ENCODE measurements at regions not wholly inside any gene's neighbourhood (a gene's known extent, or its start where the extent isn't known, plus 50 kb on each side); places are given as distances from the start of the nearest gene placed in this dataset.

DNA sequence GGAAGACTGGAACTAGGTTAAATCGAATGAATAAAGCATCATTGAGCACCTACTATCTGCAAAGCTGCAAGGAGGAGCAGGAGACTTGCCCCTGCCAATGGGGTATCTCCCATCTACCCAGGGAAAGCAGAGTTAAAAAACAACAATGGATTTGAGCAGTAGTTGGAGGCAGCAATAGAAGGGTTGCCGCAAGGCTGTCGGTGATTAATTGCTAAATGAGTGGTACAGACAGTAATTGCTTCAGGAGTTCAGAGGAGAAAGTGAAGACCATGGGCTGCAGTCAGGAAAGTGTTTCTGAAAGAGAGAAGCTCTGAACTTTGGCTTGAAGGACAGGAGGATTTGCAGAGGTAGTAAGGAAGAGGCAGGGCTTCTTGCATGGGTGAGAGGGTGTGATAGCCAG, 152.9 kb downstream of the ACTL8 start:
- no peak for DNase-seq

DNA sequence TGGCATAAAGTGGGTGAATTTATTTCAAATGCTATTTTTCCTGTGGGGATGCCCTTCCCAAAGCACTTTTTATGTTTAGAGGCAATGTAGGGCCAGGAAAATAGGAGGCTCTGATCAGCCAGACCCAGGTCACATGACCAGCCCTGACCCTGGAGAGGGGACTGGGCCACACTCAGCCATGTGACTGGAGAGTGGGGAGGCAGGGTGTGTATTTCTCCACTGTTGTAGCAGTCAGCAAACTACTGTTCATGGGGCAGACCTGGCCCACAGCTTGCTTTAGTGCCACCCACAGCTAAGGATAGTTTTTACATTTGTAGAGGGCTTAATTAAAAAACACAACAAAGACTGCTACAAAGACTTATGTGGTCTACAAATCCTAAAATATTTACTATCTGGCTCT, 153.8 kb downstream of the ACTL8 start:
- no peak for DNase-seq

- peak; percentile 11 for DNase-seq
Measured at GRCh38 chr1:17909634-17910033, 154.5 kb downstream of the ACTL8 start.

DNA sequence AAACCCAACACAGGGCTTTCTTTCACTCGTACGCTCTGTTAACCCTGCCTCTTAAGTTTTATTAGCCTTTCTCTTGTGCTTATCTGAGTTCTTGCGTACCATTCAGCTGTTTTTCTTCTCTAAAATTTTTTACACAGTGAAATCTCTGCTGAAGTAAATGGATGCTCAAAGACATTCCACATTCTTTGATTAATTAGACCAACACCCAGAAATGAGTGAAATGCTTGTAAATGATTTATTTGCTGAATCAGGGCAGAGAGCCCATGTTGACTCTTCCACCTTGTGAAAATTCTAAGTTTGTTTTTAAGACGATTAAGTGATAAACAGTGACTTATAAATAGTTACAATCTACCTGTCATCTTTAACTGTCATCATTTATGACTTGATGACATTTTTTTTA, 156.7 kb downstream of the ACTL8 start:
- no peak for DNase-seq

DNA sequence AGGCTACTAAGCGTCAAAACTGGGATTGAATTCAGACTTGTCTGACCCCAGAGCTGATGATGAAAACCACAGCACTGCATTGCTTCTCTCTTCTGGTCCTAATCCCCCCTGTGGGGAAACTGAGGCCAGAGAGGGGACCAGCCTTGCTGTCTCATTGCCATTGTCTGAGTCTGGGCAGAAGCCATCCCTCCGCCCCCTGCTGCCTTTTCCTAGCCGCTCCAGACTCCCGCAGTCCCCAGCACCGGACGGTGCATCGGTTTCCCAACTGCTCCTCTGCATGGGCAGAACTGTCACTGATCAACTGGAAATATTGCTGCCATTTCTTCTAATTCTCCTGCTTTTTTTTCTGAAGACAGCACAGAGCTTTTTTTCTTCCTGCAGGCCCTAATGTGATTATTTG, 157.4 kb downstream of the ACTL8 start:
- DNase-seq: no peak

DNA sequence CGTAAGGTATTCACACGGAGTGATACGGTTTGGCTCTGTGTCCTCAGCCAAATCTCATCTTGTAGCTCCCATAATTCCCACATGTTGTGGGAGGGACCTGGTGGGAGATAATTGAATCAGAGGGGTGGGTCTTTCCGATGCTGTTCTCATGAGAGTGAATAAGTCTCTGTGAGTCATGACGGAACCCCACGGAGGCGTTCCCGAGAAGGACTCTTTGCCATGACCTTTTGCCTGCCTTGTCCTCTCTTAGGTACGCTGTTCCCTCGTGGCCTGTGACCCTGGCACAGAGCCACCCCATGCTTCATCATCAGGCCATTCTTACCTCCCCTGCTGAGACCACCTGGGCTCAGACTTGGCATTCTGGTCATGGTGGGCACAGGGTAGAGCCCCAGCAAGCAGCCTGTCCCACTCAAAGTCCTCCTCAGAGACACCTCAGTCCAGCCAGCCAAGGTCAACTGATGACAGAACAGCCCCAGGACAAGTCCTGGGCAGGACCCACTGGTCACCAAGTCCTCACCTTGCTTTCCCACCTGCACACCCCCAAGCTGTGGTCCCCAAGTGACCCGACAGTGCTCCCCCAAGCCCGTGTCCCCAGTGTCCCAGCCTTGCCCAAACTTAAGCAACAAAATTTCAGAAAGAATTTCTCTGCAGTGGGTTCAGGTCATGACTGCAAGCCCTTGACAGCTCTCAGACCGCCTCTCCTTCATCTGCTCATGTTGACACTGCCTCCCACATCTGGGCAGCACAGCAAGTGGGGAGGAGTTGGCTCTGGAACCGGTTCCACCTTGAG, 158.4 kb downstream of the ACTL8 start:
- DNase-seq: no peak

GRCh38 chr1:17914131-17914530, 159.0 kb downstream of the ACTL8 start:
- no peak for DNase-seq

DNA sequence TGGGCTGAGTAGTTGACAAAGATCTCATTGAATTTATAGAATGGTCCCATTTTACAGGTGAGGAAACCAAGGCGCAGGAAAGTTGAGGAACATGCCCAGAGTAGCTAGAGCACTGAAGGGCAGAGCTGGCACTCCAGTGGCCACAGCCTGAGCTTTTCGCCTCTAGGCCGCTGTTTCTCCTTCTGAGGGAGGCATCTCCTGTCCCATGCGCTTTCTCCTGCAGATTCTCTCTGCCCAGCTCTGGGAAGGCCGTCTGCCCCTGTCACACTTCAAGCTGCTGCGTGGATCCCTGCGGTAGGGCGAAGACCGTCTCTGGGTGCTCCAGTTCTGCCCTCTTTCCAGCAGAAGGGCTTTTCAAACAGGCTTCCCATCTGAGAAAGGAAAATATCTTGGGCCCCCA, 159.9 kb downstream of the ACTL8 start:
- DNase-seq: no peak

DNA sequence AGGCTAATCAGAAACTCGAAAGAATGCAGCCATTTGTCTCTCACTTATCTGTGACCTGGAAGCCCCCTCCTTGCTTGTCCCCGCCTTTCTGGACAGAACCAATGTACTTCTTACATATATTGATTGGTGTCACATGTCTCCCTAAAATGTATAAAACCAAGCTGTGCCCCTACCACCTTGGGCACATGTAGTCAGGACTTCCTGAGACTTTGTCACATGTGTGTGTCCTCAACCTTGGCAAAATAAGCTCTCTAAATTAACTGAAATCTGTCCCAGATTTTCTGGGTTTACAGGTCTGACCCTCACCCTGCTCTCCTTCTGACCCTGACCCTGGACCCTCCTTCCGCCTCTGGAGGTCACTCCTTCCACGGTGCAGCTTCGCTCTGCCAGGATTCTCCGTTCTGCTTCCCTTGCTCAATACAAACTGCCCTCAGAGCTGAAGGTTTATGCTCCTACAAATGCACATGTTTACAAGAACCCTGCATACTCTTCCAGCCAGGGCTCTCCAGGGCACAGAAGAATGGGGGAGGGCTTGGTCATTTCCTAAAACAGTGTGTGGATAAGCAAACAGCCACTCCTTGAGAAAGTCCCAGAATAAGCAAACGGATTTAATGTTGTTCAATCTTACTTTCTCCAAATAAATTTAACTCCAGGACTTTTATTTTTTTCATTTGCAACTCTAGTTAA, 160.5 kb downstream of the ACTL8 start:
- DNase-seq: no peak

- no peak for DNase-seq
Measured at GRCh38 chr1:17916702-17917101, 161.6 kb downstream of the ACTL8 start.

DNA sequence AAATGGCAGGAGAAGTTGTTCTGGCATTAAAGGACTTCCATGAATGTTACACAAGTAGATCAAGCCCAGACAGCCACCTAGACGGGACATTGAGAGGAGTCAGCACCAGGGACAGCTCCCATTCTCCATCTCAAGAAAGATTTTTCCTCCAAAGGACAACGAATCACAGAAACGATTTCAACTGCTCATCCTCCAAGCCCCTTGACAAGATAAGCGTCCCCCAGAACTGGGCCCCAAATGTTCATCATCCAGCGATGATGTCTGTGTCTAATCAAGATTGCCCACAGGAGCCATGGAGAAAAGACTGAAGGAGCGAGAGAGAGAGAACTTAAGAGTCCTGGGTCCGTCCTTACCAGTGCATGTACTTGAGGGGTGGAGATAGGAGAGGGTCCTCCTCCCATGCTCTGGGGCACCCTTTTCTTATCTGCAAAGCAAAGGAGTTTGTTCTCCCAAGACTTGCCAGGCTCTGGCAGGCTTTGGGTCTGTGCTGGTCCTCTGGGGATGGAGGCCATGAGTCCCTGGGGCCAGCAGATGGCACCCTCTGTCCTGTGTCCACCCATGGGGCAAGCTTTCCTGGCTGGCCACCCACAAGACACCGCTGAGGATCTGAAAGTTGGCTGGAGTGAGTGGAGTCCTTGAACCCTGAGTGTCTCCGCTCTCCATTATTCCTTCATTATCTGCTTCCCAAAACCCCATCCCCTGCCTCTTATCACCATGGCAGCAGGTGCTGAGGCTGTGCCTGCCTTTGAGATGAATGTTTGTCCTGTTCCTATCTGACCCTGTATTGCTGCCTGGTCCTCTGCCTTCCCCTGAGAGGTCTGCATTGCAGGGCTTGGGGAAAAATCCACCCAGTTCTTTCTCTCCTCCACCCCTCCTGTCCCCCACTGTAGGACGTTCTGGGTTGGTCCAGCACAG, 164.6 kb downstream of the ACTL8 start:
- DNase-seq: peak; percentile 7

- DNase-seq: no peak
Measured at GRCh38 chr1:17920881-17921640, 165.9 kb downstream of the ACTL8 start.

DNA sequence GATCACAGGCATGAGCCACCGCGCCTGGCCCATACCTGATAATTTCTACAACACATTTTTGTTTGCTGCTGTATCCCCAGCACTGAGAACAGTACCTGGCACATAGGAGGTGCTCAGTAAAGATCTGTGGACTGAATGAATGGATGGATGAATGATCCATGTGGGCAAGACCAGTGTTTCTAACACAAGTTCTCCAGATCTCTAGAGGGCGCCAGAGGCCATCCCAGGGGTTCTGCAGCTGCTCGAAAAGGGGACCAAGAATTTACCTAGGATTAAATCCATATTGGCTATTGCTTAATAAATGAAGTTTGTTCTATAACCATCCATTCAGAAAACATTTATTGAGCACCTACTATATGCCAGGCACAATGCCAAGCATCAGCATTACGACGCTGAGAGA, 167.7 kb downstream of the ACTL8 start:
- DNase-seq: peak; percentile 36

DNA sequence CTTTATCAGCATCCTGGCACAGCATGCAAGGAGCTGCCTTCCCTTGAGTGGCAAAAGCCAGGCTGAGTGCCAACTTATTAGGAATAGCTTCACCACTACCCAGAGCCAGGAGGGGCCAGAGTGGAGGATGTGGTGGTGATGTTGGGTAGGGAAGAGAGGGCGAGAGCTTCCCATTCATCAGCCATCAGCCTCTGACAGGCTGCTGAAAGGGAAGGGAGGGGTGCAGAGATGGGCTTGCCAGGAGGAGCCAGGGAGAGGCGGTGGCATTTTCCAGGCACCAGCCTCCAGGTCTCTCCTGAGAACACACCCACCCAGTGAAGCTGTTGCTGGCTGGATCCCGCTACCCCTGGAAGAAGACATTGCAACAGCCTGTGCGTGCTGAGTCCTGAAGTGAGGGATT, 168.5 kb downstream of the ACTL8 start:
- no peak for DNase-seq

DNA sequence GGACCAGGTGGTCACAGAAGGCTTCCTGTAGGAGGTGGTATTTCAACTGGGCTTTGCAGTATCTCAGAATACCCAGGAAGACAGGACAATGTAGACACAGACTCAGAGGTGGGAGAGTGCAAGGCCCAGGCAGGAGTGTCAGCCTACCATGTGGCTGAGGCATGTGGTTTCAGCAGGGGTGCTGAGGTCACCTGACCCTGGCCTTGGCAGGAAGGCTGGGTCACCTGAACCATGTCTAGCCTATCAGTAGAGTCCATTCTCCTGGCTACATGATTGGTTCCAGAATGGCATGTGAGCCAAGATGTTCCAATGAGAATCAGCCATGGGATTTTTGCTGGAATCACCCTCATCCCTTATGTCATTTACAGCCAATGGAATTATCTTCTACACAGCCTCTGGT, 169.4 kb downstream of the ACTL8 start:
- no peak for DNase-seq

DNA sequence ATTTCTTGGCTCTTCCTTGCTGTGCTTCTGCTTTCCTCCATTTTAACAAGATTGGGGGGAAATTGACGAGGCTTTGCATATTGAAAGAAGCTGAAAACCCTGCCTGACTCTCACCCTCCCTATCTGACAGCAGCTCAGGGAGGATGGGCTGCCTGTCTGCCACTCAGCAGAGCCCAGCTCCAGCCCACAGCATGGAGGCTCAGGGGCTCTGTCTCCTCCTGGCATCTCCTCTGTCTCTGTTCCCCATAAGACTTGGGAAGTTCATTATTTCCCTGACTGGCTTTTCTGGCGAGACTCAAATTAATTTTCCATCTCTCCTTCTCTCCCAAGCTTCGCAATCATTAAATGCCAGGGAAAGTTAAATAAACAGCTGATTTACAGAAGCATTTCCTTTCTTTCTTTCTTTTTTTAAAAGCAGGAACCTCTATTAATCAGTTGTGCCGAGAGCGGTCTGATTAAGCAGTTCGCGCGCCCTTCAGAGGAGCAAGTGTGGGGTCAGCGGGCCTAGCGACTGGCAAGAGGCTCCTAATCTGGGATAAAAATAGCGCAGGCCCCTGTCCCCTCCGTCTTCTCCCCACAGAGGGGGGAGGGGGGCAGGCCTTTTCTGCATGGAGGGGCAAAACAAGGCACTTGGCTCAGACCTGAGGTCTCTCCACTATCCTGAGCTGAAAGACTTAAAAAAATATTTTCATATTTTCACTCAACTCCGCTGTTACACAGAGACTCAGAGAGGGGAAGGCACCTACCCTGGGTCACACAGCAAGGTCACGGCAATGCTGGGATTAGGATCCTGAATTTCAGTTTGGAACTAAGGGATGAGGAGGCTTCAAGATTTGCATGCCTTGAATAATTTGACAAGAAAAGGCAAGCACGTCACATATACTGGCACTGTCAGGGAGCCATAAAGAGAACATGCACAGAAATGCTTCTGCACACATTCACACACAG, 170.4 kb downstream of the ACTL8 start:
- no peak for DNase-seq

GRCh38 chr1:17926906-17927305, 171.8 kb downstream of the ACTL8 start:
- DNase-seq: no peak

- no peak for DNase-seq
Measured at GRCh38 chr1:17927952-17928351, 172.8 kb downstream of the ACTL8 start.

- DNase-seq: no peak
Measured at GRCh38 chr1:17929224-17929623, 174.1 kb downstream of the ACTL8 start.

DNA sequence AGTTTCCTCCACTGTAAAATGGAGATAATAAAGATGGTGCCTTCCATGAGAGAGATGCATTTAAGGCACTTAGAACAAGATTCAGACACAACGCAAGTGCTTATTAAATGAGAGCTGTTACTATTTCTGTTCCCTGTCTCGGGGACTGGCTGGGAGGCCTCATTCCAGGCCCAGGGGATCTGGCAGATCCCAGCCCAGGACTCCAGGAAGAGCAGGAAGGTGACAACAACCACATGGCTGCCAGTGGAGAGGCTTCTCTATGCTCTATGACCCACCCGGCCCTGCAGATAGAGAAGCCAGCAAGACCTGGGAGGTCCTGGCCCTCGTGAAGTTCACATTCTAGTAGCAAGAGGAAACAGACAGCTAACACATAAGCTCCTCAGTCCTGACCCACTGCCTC, 175.5 kb downstream of the ACTL8 start:
- DNase-seq: no peak

DNA sequence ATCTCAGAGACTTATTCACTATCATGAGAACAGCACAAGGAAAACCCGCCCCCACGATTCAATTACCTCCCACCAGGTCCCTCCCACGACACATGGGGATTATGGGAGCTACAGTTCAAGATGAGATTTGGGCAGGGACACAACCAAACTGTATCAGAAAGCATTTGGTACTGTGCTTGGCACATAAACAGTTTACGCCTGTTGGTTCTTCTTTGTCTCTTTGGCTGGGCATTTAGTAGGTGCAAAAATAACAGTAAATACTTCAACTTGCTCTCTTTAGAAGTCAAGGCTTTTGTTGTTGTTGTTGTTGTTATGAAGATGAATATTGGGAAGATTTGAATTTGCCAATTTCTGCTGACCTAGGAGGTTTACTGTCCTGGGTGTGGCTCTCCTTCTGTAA, 175.4 kb upstream of the IGSF21 start:
- DNase-seq: no peak

DNA sequence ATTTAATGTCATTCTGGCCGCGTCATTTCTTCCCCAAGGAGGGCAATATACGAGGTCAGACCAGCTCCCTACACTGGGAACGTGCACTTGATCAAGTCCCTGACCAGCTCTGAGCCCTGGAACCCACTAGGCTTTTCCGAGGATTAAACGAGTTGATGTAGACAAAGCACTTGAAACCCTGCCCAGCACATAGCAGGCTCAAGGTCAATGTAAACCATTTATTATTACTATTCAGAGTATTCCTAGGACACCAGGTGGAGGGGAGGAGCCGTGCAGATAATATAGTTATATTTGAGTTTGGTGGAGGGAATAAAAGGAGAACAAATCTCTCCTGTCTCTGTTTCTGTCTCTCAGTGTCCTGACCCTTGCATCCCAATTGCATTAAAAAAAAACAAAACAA, 174.1 kb upstream of the IGSF21 start:
- DNase-seq: no peak

Measured in inflammatory macrophage treated with lipopolysaccharide for 4 hours (primary cell).